Peyer's patch (tissue), 4 donors: ENCODE measurements at regions not wholly inside any gene's neighbourhood (a gene's known extent, or its start where the extent isn't known, plus 50 kb on each side); places are given as distances from the start of the nearest gene placed in this dataset.

Source experiments
- POLR2A ChIP-seq, 2 donors: fragments of 450-650 bp; IDR thresholded peaks; one replicate each; pipeline ENCODE4 v1.5.1; 2017; ENCODE audit warnings: antibody characterized with exemption in 2 of 2, mild to moderate bottlenecking in 2 of 2, moderate library complexity in 2 of 2
- TF ChIP-seq, protein P1 (sequence below), 6 experiments: fragments of 450-650 bp in 4 of 6; fragments of 200-600 bp in 2 of 6; sonication (generic) in 1 of 6; IDR thresholded peaks; one replicate each; pipeline ENCODE4 v1.5.1; 2017 to 2019; ENCODE audit warnings: antibody characterized with exemption in 6 of 6, mild to moderate bottlenecking in 3 of 6, moderate library complexity in 1 of 6

DNA sequence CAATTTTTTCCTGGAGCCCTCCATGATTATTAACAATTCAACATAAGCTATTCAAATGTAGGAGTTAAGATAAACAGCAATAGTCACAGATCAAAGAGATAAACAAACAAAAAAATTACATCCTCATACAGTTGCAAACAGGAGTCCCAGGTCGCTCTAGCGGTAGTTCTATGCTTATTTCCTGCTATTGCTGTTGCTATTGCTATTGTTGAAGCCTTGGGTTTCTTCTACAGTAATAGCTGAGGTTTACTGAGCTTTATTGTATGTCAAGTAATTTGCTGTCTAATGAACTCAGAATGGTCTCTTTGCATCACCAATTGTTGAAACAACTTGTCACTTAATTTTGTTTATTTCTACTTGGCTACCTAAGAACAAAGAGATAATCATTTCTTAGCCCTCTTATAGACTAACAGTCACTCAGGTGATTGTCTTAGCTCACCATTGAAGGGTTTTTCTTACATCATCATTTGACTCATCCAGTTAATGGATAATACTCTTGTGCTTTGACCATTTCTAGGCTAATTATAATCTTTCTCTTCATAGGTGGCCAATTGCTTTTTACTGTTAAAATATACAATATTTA, 654.6 kb downstream of the MECOM start:
- TF ChIP-seq, protein P1, sequence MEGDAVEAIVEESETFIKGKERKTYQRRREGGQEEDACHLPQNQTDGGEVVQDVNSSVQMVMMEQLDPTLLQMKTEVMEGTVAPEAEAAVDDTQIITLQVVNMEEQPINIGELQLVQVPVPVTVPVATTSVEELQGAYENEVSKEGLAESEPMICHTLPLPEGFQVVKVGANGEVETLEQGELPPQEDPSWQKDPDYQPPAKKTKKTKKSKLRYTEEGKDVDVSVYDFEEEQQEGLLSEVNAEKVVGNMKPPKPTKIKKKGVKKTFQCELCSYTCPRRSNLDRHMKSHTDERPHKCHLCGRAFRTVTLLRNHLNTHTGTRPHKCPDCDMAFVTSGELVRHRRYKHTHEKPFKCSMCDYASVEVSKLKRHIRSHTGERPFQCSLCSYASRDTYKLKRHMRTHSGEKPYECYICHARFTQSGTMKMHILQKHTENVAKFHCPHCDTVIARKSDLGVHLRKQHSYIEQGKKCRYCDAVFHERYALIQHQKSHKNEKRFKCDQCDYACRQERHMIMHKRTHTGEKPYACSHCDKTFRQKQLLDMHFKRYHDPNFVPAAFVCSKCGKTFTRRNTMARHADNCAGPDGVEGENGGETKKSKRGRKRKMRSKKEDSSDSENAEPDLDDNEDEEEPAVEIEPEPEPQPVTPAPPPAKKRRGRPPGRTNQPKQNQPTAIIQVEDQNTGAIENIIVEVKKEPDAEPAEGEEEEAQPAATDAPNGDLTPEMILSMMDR (IDR thresholded peaks at IDR 0.05) = no peak
- TF ChIP-seq POLR2A (IDR thresholded peaks at IDR 0.05) = no peak
